PC-9 (cell line): ENCODE measurements at regions not wholly inside any gene's neighbourhood (a gene's known extent, or its start where the extent isn't known, plus 50 kb on each side); places are given as distances from the start of the nearest gene placed in this dataset.

Source experiments
- EZH2 ChIP-seq: fragments of 200-600 bp; sonication (generic); IDR thresholded peaks from 2 replicates; pipeline ENCODE4 v1.8.0; 2017; ENCODE audit warnings: antibody characterized with exemption, low read depth
- TF ChIP-seq, protein P1 (sequence below): fragments of 200-600 bp; sonication (generic); conservative IDR thresholded peaks from 2 replicates; pipeline ENCODE4 v1.6.1; 2017; ENCODE audit warnings: mixed run types, antibody characterized with exemption, mild to moderate bottlenecking, moderate library complexity

DNA sequence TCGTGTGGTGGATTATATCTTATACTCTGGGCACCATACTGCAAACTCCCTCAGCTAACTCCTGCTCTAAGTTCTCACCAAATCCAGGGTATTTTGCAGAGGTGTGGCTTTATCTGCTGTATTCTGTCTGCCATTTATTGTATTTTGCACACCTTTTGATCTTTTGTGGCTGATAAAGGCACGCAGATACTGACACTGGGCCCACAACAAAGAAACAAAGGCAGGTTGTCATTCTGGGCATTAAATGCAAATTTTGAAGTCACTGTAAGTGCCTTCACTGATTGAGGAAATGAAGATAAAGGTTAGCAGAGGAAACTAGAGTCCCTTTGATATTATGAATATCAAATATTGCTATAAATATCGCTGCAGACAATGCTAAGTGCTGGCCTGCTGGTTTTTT lies 265.8 kb upstream of the MEIS1 start:
- TF ChIP-seq, protein P1, sequence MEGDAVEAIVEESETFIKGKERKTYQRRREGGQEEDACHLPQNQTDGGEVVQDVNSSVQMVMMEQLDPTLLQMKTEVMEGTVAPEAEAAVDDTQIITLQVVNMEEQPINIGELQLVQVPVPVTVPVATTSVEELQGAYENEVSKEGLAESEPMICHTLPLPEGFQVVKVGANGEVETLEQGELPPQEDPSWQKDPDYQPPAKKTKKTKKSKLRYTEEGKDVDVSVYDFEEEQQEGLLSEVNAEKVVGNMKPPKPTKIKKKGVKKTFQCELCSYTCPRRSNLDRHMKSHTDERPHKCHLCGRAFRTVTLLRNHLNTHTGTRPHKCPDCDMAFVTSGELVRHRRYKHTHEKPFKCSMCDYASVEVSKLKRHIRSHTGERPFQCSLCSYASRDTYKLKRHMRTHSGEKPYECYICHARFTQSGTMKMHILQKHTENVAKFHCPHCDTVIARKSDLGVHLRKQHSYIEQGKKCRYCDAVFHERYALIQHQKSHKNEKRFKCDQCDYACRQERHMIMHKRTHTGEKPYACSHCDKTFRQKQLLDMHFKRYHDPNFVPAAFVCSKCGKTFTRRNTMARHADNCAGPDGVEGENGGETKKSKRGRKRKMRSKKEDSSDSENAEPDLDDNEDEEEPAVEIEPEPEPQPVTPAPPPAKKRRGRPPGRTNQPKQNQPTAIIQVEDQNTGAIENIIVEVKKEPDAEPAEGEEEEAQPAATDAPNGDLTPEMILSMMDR: no peak
- TF ChIP-seq EZH2: no peak
